ENCODE measurements at regions not wholly inside any gene's neighbourhood (a gene's known extent, or its start where the extent isn't known, plus 50 kb on each side); places are given as distances from the start of the nearest gene placed in this dataset.

DNA sequence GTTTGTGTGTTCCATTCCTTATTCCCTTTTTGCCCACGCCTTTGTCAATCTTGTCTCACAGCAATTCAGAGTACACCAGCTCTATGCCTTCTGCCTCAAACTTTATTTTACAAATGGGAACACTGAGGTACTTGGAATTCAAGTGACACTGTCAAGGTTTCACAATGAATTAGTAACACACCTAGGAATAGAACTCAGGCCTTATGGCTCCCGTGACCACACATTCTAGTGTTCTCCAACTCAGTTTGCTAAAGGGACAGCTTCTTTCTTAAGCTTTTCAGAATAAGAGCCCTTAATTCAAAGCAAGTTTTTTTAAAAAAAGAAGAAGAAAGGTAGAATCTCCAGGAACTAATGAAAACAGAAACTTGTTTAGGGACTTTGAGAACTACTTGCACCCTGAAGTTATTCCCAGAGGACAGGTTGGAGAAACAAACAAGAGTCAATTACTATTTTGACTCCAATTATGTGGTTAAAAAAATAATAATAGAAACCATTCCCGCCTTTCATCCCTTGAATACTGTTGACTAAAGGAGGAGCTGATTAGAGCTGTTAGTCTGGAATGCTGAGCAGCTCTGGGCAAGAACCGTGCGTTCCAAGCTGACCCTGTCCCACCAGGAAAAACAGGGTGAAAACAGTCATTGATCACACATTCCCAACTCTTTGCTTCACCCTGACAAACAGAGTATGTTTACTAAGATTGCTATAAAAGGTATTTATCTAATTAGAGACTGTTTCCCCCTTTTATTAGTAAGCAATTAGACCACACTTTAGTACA is 408.8 kb upstream of the CNKSR2 start:
- H3K27ac ChIP-seq (ENCODE audit: low read depth, low read length): no peak overlapping the region
- no peak overlapping the region for H3K4me3 Mint-ChIP-seq (ENCODE audit: unreplicated experiment)

DNA sequence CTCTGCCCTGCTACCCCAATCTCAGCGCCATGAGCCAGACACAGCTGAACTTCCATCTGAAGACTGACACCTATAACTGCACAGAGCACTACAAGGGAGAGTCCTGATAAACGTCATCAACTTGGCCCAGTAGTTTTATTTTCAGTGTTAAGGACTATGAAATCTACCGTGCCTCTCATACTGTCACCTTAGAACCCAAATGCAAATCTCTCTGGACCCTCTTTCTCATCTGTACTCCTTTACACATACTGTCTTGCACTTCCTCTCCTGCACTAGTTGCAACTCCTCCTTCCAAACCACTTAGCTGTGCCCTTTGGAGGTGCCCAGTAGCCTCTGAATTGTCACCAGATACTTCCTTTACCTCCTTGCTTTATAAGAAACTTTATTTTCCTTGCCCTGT is 420.2 kb upstream of the CNKSR2 start:
- Histone ChIP-seq H3K9ac (ENCODE audit: low read length) (no peak overlapping the region), H4K20me1 (ENCODE audit: insufficient read depth, low read length) (no peaks in the 10 kb centered on the region), H3K4me1 (ENCODE audit: insufficient read depth, low read length) (no peaks in the 10 kb centered on the region), H3K4me3 (ENCODE audit: insufficient read depth, low read depth, low read length) (no peak overlapping the region), H2AFZ (ENCODE audit: low read depth, low read length) (no peak overlapping the region), H3K4me2 (ENCODE audit: low read length) (no peak overlapping the region), H3K27ac (ENCODE audit: low read depth, low read length) (no peak overlapping the region), H3K27me3 (ENCODE audit: insufficient read depth, low read length) (no peaks in the 10 kb centered on the region), H3K79me2 (ENCODE audit: insufficient read depth, low read length) (no peaks in the 10 kb centered on the region), H3K9me3 (ENCODE audit: insufficient read depth, low read depth, low read length) (no peaks in the 10 kb centered on the region), H3K36me3 (ENCODE audit: insufficient read depth, low read length) (no peaks in the 10 kb centered on the region)
- TF ChIP-seq EZH2 (IDR thresholded peaks at IDR 0.05; ENCODE audit: insufficient read depth, low read length): no peak
- TF ChIP-seq, protein P1, sequence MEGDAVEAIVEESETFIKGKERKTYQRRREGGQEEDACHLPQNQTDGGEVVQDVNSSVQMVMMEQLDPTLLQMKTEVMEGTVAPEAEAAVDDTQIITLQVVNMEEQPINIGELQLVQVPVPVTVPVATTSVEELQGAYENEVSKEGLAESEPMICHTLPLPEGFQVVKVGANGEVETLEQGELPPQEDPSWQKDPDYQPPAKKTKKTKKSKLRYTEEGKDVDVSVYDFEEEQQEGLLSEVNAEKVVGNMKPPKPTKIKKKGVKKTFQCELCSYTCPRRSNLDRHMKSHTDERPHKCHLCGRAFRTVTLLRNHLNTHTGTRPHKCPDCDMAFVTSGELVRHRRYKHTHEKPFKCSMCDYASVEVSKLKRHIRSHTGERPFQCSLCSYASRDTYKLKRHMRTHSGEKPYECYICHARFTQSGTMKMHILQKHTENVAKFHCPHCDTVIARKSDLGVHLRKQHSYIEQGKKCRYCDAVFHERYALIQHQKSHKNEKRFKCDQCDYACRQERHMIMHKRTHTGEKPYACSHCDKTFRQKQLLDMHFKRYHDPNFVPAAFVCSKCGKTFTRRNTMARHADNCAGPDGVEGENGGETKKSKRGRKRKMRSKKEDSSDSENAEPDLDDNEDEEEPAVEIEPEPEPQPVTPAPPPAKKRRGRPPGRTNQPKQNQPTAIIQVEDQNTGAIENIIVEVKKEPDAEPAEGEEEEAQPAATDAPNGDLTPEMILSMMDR (IDR thresholded peaks at IDR 0.05; ENCODE audit: insufficient read depth, low read depth, low read length): no peak
- no peak overlapping the region for H3K27ac Mint-ChIP-seq (ENCODE audit: unreplicated experiment)
- H3K27me3 Mint-ChIP-seq (ENCODE audit: low read depth, unreplicated experiment): no peaks in the 10 kb centered on the region
- no peaks in the 10 kb centered on the region for H3K9me3 Mint-ChIP-seq (ENCODE audit: unreplicated experiment)
- no peak for DNase-seq (ENCODE audit: low read depth)
- H3K36me3 Mint-ChIP-seq (ENCODE audit: low read depth, unreplicated experiment): no peaks in the 10 kb centered on the region
- FAIRE-seq: no peak
- no peaks in the 10 kb centered on the region for H3K4me1 Mint-ChIP-seq (ENCODE audit: low read depth, unreplicated experiment)
- H3K4me3 Mint-ChIP-seq (ENCODE audit: unreplicated experiment): no peak overlapping the region

More for the DNA sequence above, 408.8 kb upstream of the CNKSR2 start:
- no peaks in the 10 kb centered on the region for H3K79me2 ChIP-seq (ENCODE audit: insufficient read depth, low read length)
- no peaks in the 10 kb centered on the region for H3K36me3 ChIP-seq (ENCODE audit: insufficient read depth, low read length)
- no peak overlapping the region for H2AFZ ChIP-seq (ENCODE audit: low read depth, low read length)
- H3K4me1 ChIP-seq (ENCODE audit: insufficient read depth, low read length): no peaks in the 10 kb centered on the region
- H3K27me3 ChIP-seq (ENCODE audit: insufficient read depth, low read length): no peaks in the 10 kb centered on the region
- Mint-ChIP-seq H3K9me3 (ENCODE audit: unreplicated experiment) (no peaks in the 10 kb centered on the region), H3K27me3 (ENCODE audit: low read depth, unreplicated experiment) (no peaks in the 10 kb centered on the region), H3K36me3 (ENCODE audit: low read depth, unreplicated experiment) (no peaks in the 10 kb centered on the region), H3K4me1 (ENCODE audit: low read depth, unreplicated experiment) (peaks cover 12% of the 10 kb centered on the region), H3K27ac (ENCODE audit: unreplicated experiment) (no peak overlapping the region)
- no peaks in the 10 kb centered on the region for H3K9me3 ChIP-seq (ENCODE audit: insufficient read depth, low read depth, low read length)
- DNase-seq (ENCODE audit: low read depth) (no peak), FAIRE-seq (no peak)
- H3K9ac ChIP-seq (ENCODE audit: low read length): no peak overlapping the region
- TF ChIP-seq, protein P1 (IDR thresholded peaks at IDR 0.05; ENCODE audit: insufficient read depth, low read depth, low read length): no peak
- no peak for TF ChIP-seq EZH2 (IDR thresholded peaks at IDR 0.05; ENCODE audit: insufficient read depth, low read length)
- H4K20me1 ChIP-seq (ENCODE audit: insufficient read depth, low read length): no peaks in the 10 kb centered on the region
- H3K4me2 ChIP-seq (ENCODE audit: low read length): no peak overlapping the region
- H3K4me3 ChIP-seq (ENCODE audit: insufficient read depth, low read depth, low read length): no peak overlapping the region

DNA sequence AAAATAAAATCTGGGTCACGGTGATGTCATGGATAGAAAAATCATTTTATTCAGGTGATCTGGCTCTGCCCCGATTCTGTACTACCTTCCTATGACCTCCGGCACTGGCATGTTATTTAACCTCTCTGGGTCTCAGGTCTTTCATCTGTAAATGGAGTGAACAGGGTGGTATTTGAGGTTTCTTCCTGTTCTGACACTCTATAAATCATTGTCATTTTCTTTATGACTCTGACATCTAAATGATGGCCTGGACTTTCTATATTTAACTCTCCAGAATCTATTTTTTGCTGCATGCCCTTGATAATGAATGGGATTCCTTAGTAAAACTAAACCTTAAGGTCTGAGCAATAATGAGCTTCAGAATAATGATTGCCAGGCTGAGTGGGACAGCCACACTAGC is 422.0 kb upstream of the CNKSR2 start:
- TF ChIP-seq EZH2 (IDR thresholded peaks at IDR 0.05; ENCODE audit: insufficient read depth, low read length): no peak
- TF ChIP-seq, protein P1 (IDR thresholded peaks at IDR 0.05; ENCODE audit: insufficient read depth, low read depth, low read length): no peak
- Histone ChIP-seq H3K9ac (ENCODE audit: low read length) (no peak overlapping the region), H4K20me1 (ENCODE audit: insufficient read depth, low read length) (no peaks in the 10 kb centered on the region), H3K27ac (ENCODE audit: low read depth, low read length) (no peak overlapping the region), H3K4me2 (ENCODE audit: low read length) (no peak overlapping the region), H3K4me3 (ENCODE audit: insufficient read depth, low read depth, low read length) (no peak overlapping the region), H3K9me3 (ENCODE audit: insufficient read depth, low read depth, low read length) (no peaks in the 10 kb centered on the region), H3K79me2 (ENCODE audit: insufficient read depth, low read length) (no peaks in the 10 kb centered on the region), H3K36me3 (ENCODE audit: insufficient read depth, low read length) (no peaks in the 10 kb centered on the region), H2AFZ (ENCODE audit: low read depth, low read length) (no peak overlapping the region), H3K27me3 (ENCODE audit: insufficient read depth, low read length) (no peaks in the 10 kb centered on the region), H3K4me1 (ENCODE audit: insufficient read depth, low read length) (no peaks in the 10 kb centered on the region)
- Mint-ChIP-seq H3K27me3 (ENCODE audit: low read depth, unreplicated experiment) (peaks cover 2% of the 10 kb centered on the region), H3K36me3 (ENCODE audit: low read depth, unreplicated experiment) (no peaks in the 10 kb centered on the region), H3K4me1 (ENCODE audit: low read depth, unreplicated experiment) (no peaks in the 10 kb centered on the region), H3K4me3 (ENCODE audit: unreplicated experiment) (no peak overlapping the region), H3K27ac (ENCODE audit: unreplicated experiment) (no peak overlapping the region), H3K9me3 (ENCODE audit: unreplicated experiment) (no peaks in the 10 kb centered on the region)
- FAIRE-seq: no peak
- no peak for DNase-seq (ENCODE audit: low read depth)

Measured in astrocyte (in vitro differentiated cells and primary cell).